ENCODE measurements at regions not wholly inside any gene's neighbourhood (a gene's known extent, or its start where the extent isn't known, plus 50 kb on each side); places are given as distances from the start of the nearest gene placed in this dataset.

DNA sequence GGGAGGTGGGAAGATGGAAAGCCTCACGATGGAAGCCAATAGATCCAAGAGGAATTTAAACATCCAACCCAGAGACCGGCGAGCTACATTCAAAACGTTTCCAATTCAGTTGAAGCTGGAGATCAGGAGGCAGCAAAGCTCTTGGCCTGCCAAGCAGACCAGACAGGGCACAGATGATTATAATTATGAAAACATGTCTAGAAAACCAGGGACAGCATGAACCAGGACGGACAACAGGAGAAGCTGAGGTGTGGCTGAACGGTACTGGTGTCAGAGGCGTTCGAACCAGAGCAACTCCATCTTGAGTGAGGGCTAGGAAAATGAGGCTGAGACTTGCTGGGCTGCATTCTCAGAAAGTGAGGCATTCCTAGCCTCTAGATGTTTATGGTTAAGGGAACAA, 102.2 kb upstream of the CCDC150 start:
- no peak for TF ChIP-seq ZNF274 (IDR thresholded peaks at IDR 0.05; ENCODE audit: low read depth, low read length)
- no peak for TF ChIP-seq YY1 (IDR thresholded peaks at IDR 0.05; ENCODE audit: insufficient read depth, insufficient read length)
